NCI-H510A treated with DMSO at 0.1 percent for 48 hours (cell line): ENCODE measurements at regions not wholly inside any gene's neighbourhood (a gene's known extent, or its start where the extent isn't known, plus 50 kb on each side); places are given as distances from the start of the nearest gene placed in this dataset.

Experiments used
- DNase-seq: peaks from one replicate; lab custom pipeline; 2025; lab: John Stamatoyannopoulos, UW

DNA sequence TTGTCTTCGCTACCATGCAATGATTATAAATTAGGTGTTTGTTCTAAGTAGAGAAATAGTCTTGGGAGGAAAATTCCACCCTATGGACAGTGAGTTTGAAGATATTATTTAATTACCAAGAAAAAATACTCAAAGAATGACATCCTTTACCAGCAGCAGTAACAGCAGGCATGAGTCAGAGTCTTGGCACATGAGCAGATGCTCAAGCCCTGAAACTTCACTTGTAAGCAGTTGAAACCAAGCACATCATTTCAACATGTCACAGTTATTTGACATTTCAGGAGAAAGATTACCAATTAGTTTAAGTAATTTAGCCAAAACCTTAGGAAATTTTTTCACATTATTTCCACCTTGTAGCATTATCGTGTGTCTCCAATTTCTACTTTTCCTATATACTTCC lies 99.2 kb downstream of the C12orf50 start:
- DNase-seq, result no peak

DNA sequence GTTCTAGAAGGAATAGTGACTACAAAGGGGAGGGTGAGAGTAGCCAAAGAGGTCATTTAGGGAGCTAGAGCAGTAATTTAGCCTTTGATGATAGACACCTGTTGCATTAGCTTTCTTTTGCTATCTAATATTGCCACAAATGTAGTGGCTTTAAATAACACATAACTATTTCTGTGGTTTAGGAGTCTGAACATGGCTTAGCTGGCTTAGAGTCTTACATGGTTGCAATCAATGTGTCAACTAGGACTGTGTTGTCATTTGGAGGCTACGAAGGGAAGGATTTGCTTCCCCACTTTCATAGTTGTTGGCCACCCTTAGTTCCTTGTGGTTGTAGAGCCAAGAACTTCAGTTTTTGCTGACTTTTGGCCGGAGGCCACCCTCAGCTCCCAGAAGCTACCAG lies 99.9 kb downstream of the C12orf50 start:
- DNase-seq, result no peak

DNA sequence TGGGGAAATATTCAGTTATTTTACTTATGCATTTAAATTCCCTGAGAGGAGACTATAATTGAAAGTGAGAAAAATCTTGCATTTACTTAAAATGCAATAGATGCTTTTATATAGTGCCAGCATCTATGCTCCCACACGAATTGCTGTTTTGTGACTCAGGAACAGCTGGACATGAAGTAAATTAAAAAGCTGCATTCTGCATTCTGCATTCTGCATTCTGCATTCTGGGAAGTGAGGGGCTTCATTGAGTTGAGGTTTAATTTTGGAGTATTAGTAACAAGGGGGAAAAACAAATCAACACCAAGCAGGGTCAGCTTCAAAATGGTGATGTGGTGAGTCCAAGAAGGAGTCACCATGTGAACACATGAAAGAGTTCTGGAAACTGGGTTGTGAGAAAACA lies 101.2 kb downstream of the C12orf50 start:
- no peak for DNase-seq

DNA sequence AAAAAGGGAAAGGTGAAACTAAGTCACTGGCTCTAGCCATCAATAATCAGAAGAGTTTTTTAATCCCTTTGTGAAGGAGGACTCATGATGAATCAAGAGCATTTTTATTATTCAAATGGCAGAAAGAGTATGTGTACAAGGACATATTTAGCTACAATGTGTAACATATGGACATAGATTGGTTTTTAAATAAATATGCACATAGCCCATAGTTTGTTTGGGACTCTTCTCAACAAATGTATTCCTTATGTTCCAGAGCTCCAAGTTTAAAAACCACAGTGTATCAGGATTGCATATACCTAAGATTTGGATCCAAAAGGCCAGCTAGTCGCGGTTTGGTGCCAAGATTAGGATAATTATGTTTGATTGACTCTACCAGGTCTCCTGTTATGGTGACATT lies 104.2 kb downstream of the C12orf50 start:
- no peak for DNase-seq

DNA sequence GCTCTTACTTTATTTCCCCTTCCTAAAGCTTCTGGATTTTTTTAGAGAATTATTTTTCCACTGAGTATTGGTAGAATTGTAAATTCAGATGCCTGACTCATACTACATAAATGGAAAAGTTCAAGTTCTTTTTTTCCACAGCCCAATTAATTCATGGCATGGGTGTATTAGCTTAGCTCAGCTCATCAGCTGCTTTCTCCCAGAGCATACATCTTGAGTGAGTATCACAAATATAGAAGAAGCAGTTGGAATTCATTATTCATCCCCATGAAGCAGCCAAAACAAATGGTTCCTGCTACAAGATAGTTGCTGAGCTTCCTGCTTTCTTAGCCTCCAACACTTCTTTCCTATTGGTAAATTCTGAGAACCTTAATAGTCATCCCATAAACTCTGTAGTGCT lies 105.1 kb downstream of the C12orf50 start:
- no peak for DNase-seq

DNA sequence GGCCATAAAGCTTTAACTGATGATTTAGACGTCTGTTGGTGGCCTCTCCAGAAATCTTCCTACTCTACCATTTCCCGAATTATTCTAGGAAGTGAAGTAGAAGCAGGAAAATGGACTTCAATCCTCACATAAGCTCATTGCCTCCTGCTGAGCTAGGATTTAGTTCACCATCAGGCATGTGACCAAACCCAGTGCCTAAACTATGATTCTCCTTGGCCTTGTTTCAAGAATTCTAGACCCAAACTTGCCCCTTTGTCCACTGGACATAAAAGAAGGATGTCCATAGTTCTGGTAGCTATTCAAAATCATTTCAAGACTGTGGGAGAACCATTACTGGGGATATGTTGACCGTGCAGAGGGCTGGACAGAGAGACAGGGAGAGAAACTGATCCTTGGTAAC lies 105.8 kb downstream of the C12orf50 start:
- no peak for DNase-seq

DNA sequence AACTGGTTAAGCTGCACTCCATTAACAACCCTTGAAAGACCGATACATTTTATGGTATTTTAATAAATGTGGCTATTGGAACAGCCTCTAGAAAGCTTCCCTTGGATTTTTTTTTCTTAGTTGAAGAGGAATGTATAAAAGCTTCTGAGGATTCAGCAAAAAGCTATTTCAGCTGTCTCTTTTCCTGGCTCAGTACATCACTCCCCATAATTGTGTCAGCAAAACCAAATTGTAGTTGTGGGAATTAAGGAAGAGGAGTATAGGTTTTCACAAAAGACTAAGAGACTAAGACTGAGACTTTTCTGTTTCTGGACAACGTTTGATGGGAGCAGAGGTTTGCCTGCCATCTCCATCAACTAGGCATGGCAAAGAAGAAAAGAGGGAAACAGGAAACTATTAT lies 106.5 kb downstream of the C12orf50 start:
- no peak for DNase-seq

DNA sequence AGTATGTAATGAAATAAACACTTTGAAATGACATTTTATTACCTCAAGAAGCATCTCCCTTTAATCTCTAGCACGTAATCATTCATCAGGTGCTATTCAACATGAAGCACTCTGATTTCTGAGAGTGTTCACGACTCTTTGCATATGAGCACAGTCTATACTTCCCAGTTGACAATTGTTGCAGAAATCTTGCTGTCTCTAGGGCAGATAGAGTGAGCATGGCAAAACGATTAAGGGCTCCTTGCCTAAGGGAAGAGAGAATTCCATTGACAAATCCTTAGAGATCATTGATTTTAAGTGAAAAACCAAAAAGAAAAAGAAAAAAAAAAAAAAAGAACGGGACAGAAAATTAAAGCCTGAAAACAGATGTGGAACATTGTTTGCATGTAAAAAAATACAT lies 107.6 kb downstream of the C12orf50 start:
- DNase-seq, result no peak

DNA sequence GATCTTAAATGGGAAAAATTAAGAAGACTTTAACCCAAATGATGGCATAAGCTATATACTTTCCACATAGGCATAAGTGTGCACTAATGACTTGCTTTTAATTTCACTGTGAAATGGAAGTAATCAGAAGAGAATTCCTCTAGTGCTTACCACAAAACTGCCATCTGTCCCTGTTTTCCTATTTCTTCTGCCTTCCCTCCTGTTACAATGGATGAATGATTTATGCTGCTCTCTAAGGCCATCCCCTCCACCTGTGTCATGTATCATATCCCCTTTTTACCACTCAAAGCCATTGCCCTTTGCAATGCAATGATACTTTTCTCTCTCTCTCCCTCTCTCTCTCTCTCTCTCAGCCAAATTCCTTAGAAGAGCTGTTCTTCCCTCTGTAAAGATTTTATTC lies 109.1 kb downstream of the C12orf50 start:
- no peak for DNase-seq

DNA sequence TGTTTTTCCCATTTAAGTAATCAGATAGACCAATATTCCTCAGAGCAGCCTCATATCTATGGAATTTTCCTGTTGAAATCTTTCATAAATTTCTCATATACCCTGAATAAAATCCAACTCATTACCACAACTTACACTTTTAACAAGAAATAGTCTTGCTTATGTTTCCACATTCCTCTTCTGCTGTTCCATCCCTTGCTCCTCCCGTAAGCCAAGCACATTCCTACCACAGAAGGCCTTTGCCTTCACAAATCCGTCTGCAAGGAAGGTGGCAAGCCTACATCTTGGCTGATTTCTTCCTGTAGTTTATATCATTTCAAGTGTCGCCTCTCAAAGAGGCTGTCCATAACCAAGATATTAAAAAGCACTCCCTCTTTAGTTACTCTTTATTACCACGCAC lies 127.7 kb downstream of the C12orf50 start:
- no peak for DNase-seq

DNA sequence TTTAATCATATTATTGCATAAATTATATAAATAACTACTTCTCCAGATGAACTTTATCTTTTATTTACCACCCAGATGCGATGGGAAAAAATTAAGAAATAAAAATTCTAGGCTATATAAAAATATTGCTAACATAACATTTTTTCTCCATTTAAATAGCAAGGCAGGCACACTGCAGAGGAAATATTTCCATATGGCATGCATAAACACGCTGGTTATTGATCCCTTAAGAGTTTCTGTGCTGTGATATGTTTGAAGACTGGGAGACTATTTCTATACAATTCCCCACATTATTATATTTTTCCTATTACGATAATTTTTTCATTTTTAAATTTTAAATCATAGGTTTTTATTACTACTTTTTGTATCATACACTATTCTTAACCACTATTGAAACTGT lies 131.5 kb downstream of the C12orf50 start:
- no peak for DNase-seq

DNA sequence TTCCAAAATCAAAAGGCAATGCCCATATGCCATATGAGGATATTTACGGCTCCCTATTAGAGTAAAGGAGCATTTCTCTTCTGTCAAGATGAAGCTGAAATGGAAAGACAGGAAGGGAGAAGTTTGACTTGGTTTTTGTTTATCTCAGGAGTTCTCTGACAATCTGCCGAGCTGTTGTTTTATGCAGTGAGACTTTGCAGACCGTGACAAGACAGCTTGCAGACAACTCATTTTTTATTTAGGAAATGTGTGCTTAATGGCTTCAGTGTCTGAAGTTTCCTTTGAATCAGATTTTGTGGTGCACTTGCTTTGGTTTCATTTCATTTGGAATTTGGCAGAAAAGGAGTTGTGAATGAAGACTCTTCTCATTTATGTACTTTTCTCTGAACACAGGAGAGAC lies 145.4 kb downstream of the C12orf50 start:
- DNase-seq, result no peak

DNA sequence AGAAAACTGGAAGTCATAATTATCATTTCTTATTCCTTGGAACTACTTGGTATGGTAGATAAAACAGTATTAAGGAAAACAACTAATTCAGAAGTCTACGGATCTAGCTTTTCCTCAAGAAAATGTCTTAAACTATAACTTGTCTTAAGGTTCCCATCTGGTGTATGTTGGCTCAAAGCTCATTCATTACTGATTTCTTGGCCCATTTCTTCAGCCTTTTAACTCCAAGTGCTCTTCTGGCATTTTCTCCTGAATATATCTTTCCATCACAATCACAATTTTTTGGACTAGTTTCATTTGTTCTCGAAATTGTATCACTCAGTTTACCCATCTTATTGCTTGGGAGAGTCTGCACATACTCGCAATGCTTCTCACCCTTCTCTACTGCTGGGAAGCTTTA lies 150.1 kb downstream of the C12orf50 start:
- DNase-seq, result no peak

DNA sequence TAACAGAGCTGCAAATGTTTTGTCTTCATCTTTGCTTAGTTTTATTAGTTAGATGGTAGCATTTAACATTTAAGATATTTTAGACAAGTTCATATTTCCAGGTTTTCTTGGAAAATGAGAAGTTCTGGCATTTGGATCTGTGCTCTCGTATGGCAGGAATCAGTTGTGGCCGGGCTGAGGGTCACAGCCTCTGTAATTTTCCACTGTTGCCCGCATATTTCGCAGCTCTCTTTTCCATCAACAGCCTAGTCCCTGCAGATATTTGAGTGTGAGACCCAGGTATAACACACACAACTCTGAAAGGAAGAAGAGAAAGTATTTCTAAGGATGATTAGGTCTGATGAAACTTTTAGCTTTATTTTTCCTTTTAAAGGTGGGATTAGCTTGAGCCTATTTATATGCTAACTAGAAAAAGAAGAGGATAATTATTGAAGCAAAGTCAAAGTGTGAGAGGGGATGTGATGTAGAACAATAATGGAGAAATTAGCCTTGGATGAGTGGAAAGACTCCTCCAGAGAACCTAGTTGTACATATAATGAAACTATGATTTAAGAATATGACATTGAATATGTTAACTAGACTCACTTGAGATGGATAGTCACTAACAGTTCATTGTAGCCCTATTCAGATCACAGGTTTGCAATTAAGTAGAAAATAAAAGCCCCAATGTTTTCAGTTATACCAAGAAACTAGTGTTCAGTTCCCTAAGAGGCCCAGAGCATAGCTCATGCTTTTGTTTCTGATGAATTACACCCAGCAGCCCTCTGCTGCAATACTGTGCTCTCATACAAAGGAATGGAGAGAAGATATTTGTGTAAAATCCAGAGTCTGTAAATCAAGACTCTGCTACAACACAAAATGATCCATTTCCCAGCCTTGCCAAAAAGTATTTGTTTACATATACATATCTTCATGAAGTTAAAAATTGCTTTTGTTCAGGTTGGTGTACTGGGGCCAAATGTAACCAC lies 158.4 kb downstream of the C12orf50 start:
- DNase-seq, result no peak

DNA sequence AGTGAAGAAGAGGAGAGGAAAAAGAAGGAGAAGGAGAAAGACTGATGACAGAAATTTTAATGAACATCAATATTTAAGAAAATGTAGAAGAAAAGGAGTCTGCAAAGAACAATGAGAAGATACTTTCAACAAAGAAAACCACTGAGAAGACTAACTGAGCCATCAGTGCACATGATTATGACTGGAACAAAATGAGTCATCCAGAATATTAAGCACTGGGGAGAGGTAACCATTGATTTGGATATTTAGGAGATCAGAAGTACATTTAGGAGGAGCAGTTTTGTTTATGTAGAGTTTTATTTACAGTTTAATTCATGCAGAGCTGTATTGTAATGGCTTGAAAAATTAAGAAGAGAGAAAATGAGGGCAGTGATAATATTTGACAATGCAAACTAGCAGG lies 159.1 kb downstream of the C12orf50 start:
- no peak for DNase-seq

DNA sequence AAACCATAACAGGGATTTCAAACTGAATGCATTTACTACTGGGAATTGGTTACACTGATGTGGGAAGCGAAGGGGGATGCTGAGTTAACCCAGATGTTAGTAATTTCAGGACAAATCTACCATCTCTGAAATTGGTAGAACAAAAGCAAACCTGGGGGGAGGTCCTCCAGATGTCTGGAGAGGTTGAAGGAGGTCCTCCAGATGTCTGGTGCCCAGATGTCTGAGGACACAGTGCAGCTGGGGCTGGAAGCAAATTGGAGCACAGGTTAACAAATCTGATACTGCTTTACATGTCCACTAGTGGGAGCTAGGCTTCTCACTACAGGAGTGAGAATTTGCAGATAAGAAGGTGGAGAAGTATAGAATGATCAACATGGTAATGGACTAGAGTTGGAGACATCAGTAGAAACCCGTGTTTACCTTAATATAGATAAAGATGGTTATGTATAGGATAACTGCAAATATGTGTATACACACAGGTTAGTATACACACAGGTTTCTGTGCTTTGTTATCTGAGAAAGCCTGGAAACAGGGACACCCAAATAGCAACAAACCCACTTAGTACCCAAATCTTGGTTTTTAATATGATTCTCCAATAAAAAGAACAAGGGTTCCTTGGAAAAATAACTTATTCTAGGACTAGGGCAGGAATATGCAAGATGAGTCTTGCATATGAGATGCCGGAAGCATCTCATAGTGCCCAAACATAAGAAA lies 162.5 kb downstream of the C12orf50 start:
- no peak for DNase-seq

DNA sequence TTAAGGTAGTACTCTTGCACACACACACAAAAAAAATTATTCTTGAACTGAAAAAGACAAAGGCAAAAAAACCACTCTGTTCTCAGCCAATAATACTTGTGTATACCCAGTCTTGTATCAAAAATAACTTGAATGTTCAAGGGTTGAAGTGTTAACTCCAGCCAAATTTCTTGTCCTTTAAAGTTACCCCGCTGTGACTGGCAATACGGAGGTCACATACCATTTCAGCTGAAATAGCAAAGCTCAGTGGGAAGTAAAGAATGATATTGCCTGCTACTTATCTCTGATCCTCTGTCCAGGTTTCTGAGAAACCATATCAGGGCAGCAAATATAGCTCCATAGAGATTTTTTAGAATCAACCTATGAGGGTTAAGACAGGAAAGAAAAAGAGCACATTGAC lies 167.4 kb downstream of the C12orf50 start:
- DNase-seq, result no peak

DNA sequence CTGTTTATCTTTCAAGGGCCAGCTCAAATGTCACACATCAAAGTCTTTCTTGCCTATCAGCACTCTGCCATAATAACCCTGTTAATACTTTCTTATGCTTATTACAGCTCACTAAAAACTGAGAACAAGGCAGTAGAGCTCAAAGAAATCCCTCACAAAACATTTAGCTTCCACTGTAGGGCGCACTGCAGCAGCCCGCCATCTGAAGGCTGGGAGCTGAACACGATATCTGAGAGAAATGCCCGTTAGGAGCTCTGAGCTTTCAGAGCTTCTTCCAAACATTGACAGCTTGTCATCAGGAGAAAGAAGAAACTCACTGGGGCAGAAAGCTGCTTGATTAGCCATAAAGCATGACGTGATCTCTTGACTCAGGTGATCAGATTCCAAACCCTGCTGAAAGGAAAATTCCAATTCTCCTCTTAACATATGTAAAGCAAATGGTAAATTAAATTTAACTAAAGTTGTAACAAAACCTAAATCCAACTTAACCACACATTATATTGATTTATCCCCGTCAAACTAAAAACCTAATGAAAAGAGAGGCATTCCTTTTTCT lies 175.7 kb downstream of the C12orf50 start:
- DNase-seq, result no peak

DNA sequence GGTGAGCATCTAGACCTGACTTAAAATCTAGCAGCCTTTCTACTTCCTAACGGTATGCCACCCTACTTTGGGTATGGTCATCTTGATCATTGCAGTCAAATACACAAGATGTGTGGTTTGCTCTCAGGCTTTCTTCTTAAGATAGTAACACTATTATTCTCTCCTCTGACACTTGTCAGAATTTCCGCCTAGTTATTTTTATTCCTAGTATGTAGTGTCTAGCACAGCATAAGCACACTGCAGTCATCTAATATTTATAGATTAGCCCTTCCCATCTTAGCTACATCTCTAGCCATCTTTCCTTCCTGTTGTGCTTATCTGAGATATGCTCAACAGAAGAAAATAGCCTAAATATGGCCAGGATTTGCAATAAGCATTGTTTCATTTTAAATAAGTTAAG lies 180.1 kb downstream of the C12orf50 start:
- DNase-seq, result no peak

DNA sequence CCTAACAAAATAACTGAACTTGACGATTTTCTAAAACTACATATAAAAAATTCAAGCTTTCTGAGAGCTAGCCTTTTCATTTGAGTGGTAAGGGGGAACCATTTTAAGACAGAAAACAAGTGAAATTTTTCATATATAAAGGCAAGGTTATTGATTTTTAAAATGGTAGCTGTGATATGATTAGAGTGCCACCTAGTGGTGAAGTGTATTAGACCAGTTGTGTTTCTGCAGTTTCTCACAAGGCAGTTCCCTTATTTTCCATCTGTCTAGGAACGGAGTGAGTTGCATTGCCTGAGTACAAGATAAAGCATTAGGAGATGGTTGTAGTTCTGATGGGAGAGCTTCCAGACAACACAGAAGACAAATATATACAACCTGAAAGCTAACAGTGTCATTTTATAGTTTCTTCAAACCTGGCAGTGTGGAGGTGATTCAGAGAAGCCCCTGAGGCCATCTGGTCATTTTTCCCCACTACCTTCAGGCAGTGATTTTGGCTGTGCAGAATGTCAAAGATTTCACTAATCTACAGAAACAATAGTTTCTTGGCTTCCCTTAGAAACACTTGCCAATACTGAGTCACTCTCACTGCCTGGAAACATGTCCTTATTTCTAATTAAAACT lies 180.8 kb downstream of the C12orf50 start:
- DNase-seq, result peak; percentile 79

DNA sequence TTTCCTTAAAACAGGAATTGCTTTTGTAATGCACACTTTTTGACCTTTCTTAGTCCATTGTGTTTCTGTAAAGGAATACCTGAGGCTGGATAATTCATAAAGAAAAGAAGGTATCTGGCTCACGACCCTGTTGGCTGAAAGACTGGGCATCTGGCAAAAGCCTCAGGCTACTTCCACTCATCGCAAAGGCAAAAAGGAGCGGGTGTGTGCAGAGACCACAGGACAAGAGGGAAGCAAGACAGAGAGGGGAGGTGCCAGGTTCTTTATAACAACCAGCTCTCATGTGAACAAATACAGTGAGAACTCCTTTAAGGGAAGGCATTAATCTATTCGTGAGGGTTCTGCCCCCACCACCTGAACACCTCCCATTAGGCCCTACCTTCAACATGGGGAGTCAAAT lies 182.1 kb downstream of the C12orf50 start:
- DNase-seq, result no peak

DNA sequence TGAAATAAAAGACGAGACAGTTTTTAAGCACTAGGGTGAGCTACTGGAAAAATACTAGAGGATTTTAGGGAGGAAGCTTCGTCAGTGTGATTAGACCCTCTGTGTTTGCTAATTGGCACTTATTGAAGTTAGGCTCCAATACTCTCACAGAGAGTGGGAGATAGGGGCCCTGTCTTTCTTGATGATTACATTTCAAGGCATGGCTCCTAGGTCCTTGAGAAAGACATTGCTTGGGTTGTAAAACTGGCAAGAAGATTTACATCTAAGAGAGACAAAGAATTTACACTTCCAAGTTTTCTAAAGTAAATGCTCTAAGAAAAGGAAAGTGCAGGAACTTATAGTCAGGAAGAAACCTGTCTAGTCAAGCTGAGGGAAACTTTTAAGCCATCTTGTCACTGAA lies 183.2 kb downstream of the C12orf50 start:
- no peak for DNase-seq

DNA sequence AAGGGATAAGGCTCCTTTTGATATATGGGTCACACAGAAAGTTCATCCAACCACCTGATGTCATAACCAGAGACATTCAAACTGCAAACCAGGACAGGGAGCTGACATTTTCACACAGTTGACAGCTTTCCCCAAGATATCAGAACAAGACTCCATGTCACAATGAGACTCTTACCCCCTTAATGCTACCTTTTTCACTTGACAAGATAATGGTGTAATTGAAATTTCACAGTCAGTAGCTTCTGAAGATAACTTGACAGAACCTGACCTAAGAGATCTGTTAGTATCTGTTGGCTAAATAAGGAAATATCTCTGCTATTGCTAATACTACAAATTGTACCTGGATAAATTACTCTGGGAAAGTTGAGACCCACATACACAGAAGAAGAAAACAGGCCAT lies 187.3 kb downstream of the C12orf50 start:
- DNase-seq, result no peak
